HG03103 (cell line): ENCODE measurements at regions not wholly inside any gene's neighbourhood (a gene's known extent, or its start where the extent isn't known, plus 50 kb on each side); places are given as distances from the start of the nearest gene placed in this dataset.

ENCODE experiments used
- ATAC-seq: cut with Tn5 transposase; IDR thresholded peaks from one replicate; pipeline ENCODE4 v1.9.1; 2021; ENCODE audit warnings: low read depth; ENCODE audit not compliant: unreplicated experiment

DNA sequence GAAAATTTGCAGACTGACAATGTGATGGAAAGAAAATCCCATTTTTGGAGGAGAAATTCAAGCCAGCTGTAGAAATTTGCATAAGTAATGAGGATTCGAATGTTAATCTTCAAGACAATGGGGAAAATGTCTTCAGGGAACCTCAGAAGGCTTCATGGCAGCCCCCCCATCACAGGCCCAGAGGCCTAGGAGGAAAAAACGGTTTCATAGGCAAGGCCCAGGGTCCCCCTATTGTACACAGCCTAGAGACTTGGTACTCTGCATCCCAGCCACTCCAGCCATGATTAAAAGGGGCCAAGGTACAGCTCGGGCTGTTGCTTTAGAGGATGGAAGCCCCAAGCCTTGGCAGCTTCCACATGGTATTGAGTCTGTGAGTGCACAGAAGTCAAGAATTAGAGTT, 303.6 kb upstream of the PCDH7 start:
- no peak for ATAC-seq

DNA sequence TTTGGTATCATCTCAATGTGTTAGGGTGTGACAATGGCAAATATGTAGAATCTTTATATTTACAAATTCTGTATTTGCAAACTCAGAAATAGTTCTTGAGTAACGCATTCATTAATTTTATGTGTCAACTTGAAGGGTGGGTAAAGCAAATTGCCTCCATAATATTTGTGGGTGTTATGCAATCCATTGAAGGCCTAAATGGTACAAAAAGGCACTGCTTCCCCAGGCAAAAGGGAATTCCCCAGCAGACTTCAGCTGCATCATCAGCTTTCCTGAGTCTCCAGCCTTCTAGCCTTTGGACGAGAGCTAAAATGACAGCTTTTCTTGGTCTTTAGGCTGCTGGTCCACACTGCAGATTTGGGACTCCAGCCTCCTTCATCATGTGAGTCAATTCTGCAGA, 292.2 kb upstream of the PCDH7 start:
- no peak for ATAC-seq

DNA sequence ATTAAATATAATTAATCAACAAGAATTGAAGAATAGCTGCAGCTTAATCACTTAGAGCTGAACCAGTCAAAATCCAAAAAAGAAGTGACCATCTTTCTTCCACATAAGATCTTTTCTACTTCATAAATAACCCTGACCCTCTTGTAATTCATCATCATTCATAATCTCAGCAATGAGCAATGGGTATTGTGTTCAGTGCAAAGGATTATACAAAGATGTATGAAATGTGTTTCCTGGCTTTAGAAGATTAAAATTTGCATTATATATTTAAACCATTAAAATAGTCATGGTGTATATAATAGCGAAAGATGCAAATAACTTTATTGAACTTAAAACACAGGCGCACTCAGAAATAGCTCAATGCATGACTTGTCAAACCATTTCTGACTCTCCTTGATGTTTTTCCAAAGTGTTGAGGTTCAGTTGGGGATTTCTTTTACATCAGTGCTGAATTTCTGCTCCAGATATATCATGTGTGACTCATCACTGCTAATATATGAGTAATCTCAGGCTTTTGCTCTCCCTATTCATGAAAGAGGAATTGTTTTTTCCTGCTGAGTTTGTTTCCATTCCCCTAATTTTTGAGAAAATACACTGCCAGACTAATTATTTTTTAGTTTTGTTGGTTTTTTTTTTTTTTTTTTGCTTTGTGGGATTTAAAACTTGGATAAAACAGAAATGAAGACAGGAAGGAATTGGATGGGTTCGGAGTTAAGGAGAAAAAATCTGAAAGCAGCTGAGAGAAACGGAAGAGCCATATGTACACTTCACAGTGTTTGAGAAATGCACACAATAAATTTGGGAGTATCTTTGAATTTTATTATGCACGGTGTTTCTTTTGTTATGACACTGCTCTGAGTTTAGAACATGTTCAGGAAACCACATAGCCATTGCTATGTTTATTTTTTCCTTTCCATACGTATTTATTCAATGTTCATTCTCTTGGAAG, 290.1 kb upstream of the PCDH7 start:
- ATAC-seq, result no peak

DNA sequence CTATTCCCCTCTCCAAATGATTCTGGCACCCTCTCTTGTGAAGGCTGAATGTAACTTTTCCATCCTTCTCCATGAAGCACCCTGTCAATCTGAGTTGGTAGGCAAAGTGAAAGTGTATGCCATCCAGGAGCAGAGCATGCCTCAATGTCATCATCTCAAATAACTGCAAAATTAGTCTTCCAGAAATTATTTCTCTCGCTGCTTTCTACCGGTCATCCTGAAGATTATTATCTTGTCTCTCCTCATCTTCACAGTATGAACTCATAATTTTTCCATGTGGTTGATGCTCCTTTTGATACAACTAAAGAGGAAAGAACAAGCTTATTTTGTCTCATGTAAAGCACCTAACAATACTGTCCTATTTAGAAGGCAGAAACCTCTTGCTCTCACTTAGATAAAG, 285.5 kb upstream of the PCDH7 start:
- no peak for ATAC-seq

DNA sequence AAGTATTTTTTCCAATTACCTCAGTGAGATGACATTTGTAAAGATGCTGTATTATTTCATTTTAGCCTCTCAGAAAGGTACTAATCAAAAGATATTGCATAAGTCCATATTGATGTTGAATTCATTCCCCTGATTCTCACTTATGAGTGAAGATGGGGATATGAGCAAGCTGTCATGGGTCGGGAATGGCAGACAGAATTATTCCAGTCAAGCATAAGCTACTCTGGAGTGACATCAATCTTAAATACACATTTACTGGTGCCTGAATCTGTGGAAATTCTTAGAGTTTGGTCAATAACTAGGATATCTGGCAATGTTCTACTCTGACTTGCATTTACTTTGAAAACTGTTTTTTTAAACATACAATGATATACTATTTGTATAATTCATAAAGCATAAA, 283.8 kb upstream of the PCDH7 start:
- no peak for ATAC-seq

DNA sequence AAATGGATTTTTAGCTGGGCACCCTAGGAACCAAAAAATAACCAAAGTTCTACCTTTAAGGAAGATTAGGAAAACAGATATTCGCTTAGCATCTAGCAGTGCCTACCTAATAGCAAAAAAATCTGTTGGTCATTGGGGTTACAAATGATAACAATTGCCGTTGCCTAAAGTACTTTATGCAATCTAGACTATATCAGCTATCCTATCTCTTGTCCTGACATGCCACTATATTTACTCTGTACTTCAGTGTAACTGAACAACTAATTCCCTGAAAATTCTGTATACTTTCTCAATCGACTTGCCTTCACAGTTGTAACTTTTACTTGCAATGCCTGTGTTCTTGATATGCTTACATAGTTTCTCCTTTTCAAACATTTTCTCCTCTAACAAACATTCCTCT, 282.9 kb upstream of the PCDH7 start:
- ATAC-seq, result no peak

DNA sequence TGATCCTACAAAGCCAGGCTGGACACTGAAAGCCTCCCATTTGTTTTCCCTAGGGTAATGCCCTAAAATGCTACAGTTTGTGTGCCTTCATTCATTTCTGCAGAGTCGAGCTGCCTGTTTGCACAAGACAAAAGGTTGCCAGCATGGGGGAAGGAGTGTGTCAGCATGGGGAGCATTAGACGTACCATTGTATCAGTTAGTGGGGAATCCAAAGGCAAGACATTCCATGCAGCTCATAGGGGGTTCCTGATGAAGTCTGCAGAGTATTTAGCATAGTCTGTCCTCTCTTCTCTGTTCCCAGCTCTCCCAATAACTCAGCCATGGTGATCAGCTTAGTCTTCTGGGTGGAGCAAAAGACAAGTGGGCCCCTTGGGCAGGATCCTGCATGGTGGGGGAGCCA, 276.9 kb upstream of the PCDH7 start:
- ATAC-seq, result no peak

DNA sequence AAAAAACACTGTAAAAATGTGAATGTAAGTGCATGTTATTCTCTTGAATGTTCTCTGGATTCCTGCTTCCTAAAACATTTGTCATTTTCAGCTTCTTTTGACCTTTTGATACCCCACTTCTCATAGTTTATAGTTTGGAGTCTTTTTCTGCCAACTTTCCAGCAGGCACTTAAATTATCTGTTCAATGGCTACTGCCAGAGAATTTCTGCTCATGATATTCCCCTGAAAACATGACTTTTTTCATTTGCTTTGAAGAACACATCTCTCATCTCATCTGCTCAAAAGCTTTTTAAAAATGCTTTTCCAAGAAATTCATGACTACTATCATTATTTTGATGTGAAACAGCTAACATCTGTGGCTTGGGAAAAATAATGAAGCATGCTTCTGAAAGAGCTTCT, 269.7 kb upstream of the PCDH7 start:
- ATAC-seq, result no peak

DNA sequence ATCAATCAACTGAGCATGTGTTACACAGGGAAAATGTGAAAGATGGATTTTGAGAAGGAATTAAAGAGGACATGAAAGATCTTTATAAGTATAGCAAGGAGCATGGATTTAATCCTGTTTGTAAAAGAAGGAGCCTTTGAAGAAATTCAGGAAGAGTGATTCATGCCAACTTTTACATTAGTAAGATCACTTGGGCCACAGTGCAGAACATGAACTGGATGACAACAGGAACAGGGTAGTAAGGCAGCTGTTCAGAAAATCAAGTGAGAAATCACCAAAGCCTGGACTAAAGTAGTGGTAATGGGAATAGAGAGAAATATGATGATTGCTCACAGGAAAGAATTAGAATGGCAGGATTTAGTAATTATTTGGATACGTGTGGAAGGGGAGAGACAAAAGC, 265.7 kb upstream of the PCDH7 start:
- ATAC-seq, result no peak

DNA sequence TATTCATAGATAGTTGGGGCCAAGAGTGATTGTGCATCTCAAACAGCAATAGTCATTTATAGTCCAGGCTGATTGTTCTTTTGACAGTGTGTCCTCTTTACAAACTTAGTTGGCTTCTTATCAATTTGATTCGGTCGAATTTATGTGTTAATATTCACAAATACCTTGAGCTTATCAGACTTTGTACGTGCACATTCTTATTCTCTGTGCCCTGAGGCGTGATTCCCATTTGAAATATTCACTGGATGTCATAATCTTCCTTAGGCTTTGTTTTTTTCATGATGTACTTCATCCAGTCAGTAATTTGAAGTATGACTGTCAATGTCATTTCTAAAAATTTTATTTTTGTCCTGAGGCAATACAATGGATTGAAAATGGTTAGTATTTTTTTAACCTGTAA, 263.5 kb upstream of the PCDH7 start:
- ATAC-seq, result no peak

DNA sequence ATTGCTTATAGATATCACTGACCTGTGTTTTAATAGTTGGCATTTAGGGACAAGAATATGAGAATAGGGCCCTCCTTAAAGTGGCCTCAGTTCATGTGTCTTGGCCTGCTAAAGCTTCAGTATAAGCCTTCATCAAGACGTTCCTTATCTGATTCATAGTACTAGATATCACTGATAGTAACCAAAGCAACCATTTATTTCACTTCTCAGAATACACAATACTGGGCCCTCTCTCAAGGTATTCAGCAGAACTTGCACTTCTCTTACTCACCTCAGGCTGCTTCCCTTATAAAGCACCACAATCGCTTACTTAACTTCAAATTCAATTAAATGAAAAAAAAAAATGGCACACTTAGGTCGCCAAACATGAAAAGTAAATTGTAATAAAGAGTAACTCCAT, 259.4 kb upstream of the PCDH7 start:
- ATAC-seq, result no peak

DNA sequence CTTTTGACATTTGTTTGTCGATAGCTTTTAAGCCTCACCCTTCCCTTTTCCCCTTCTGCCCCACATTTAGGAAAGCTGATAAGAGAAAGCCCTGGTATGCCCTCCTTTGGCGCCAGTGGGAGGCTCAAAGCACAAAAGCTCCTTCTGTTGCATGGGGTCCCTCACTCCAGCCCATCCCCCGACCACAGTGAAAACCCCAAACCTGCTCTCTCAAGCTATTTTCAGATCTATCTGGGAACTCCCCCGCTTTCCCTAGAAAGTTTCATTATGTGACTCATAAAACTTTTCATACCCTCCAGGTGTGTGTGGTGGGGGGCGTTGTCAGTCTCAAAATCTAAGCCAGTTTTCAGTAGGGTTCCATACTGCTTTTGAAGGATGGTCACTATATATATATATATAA, 259.0 kb upstream of the PCDH7 start:
- ATAC-seq, result no peak

DNA sequence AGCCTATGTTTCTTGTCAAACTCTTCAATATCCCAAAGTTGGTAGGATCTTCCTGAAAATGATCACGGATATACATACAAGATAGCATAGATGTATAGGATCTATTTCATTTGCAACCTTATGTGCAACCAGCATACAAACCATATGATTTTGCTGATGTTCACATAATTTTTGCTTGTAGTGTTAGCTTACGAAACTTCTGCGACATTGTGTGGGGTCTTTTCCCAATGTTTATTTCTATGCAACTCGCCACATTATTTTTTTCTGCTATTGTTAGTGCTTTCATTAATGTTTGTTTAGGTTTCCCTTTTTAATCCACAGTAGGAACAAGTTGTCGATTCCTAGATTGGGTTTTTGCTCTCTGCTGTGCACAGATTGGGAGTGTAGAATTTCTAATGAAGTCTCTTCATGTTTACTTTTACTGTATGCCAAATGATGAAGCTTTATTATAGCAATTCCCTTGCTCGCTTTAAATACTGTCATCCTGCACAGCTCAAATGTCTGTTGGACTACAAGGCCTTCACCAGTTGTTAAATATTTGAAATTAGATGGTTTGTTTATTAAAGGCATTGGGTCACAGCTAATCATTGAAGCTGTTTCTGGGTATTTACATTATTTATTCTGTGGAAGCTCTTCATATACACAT, 257.6 kb upstream of the PCDH7 start:
- no peak for ATAC-seq

DNA sequence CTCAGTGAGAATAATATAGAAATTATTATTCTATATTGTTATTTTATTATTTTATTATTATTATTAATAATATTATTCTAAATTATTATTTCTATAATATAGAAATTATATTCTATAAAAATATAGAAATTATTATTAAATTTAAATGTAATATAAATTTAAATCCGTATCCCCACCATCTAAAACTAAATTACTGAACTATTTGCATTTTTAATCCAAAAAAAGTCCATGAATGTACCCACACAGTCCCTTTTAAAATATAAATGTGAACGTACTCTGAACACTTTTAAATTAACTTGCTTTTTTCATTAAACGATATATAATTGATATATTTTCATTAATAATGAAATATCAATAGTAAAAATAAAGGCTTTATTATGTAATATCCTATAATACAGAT, 248.3 kb upstream of the PCDH7 start:
- ATAC-seq, result no peak

DNA sequence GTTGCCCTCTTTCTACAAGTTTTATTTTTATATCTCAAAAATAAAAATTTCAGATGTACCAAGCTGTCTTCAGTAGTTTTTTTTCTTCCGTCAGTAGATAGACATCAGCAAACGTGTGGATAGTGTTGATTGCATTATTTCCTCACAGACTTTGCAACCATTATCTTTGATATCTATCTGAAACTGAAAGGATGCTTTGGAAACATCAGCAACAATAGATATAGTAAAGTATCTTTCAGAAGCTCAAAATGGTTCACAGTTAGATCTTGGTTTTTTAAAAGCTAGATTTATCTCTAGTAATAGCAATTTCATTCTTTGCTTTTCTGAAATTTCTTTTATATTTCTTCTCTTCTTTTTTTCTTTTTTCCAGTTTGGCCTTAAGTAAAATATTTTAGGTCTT, 246.9 kb upstream of the PCDH7 start:
- ATAC-seq, result no peak

DNA sequence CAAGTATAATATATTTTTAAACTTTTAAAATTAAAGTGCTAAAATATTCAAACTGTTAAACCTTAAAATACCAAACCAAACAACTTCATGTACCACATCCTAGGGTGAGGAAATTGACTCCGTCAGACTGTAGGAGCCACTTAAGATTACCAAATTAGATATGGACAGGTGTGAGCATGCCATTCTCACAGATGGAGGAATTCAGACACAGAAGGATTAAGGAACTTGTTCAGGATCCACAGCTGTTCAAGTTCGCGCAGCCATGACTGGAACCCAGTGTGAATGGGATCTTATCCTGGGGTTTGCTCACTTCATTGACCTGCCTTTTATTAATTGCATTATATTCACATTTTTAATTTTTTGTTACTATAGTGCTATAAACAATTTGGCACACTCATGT, 224.9 kb upstream of the PCDH7 start:
- no peak for ATAC-seq

DNA sequence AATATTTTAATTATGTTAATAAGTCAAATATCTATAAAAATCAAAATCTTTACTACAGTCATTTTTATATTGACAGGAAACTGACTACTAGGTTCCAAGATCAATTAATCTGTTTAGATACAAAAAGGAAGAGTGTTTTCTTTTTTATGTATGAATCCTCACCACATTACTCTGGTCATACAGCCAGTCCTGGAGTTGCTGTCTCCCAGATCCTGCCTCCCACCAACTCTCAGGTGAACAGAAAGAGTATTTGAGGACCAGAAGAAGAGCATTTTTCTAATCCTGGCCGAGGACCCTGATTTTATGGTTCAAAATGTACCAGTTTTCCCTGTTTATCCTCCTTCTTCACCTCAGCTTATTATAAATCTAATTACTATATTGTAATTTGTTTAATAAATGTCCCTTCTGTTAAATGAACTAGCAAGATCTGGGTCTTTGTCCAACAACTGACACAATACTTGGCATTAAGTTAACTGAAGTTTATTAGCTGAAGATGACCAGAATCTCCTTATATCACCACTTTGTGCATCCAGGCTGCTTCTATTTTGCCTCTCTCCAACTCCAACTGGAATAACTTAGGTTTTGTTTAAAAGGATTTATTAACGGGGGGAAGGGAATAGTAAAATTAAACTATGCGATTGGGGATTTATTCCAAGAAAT, 224.4 kb upstream of the PCDH7 start:
- ATAC-seq, result no peak

DNA sequence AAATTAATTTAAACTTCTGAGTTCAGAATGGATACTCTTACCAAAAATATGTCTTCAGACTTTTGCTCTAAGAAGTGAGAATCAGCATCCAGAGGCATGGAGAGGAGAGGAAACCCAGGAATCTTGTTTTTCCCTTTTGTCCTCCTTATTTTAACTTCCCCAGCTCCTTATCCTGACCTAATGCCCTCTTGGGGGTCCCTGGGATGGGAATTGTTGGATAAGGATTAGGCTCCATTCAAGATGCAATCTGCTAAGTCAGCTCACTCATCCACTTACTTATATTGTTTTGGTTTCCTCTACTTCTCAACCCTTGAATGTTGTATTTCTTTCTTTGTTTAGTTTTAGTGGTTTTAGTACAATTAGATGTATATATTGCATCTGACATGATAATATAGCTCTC, 208.4 kb upstream of the PCDH7 start:
- no peak for ATAC-seq

DNA sequence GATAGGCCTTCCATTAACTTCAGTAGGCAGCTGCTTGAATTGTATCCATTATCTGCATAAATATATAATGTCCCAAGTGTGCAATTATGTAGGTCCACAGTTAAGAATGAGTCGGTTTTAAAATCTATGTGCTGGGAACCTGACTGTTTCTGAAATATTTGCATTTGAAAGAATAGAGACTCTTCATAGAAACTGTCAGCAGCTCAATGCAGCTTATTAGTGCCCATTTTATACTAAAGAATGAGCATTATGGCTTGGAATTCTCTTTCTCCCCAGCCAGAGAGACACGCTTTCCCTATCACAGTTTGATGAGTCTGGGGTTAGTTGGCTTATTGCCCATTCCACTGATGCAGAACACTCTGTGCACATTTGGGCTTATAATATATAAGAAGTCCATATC, 202.0 kb upstream of the PCDH7 start:
- ATAC-seq, result no peak

DNA sequence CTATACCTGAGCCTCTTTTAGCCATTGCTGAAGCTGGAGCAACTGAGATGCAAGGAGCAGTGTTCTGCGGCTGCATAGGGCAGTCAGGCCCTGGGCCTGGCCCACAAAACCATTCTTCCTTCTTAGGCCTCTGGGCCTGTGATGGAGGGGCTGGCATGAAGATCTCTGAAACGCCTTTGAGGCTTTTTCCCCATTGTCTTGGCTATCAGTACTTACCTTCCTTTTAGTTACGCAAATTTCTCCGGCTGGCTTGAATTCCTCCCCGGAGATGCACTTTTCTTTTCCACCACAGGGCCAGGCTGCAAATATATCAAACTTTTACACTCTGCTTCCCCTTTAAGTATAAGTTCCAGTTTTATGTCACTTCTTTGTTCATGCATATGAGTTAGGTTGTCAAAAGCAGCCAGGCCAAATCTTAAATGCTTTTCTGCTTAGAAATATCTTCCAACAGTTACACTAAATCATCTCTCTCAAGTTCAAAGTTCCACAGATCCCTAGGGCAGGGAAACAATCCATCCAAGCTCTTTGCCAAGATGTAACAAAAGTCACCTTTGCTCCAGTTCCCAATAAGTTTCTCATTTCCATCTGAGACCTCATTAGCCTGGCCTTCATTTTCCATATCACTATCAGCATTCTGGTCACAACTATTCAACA, 194.4 kb upstream of the PCDH7 start:
- ATAC-seq, result no peak

DNA sequence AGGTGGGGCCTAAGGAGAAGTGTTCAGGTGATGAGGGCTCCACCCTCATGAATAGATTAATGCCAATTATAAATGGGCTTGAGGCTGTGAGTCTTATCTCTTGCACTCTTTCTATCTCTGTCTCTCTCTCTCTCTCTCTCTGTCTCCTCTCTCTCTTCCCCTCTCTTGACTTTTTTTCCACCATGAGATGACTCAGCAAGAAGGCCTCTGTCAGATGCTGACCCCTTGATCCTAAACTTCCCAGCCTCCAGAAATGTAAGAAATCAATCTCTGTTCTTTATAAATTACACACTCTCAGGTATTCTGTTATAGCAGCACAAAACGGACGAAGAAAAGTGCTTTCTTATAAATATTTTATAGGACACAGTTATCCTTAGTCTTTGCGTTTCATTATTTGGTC, 184.9 kb upstream of the PCDH7 start:
- ATAC-seq, result no peak
